PC-9 (cell line): ENCODE measurements at regions not wholly inside any gene's neighbourhood (a gene's known extent, or its start where the extent isn't known, plus 50 kb on each side); places are given as distances from the start of the nearest gene placed in this dataset.

ENCODE experiments used
- CTCF ChIP-seq: fragments of 200-600 bp; sonication (generic); conservative IDR thresholded peaks from 2 replicates; pipeline ENCODE4 v1.6.1; 2017; ENCODE audit warnings: mixed run types, antibody characterized with exemption, mild to moderate bottlenecking, moderate library complexity
- EZH2 ChIP-seq: fragments of 200-600 bp; sonication (generic); IDR thresholded peaks from 2 replicates; pipeline ENCODE4 v1.8.0; 2017; ENCODE audit warnings: antibody characterized with exemption, low read depth

DNA sequence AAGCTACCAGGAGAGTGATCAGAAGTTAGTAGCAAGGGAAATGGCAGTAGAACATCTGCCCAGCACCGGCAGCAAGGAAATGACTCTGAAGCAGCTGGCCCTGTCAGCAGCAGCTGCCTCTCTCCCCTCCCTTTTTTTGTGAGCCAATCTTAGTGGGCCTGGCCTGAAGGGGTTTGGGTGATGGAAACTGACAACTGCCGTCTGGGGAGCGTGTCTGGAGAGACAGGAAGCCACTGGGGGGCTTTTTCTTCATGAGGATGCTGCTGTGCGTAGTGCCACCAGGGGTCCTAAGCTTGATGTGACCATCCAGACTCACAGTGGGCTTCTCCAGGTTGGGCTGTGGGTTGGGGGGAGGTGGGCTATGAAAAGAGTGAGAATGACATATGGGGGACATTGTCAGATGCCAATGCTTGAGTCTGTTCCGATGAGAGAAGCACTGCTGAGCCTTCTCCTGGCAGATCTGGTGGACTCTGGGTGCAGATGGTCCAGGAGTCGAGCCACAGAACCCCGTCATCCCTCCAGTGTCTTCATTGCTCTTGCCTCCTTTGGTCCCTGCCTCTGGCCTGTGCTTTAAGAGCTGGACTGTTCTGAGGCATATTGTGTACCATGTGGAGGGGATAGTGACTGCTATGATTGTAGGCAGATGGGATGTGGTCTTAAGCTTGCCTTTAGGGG is 87.6 kb upstream of the HIF1A start:
- TF ChIP-seq CTCF (no peak), EZH2 (no peak)
